Right ventricle myocardium superior (tissue), 1 donor: ENCODE measurements at regions not wholly inside any gene's neighbourhood (a gene's known extent, or its start where the extent isn't known, plus 50 kb on each side); places are given as distances from the start of the nearest gene placed in this dataset.

Experiments used
- ATAC-seq: fragments of 200-7000 bp; cut with Tn5 transposase; one replicate; pipeline ENCODE4 v1.9.1; 2020; ENCODE audit warnings: mild to moderate bottlenecking; ENCODE audit not compliant: poor library complexity
- DNase-seq: peaks from one replicate; pipeline ENCODE4 v3.0.0-alpha.2; 2020
- intact Hi-C: fragments of 100-400 bp; cut with DNase I; formaldehyde crosslinking; loops from one replicate; pipeline ENCODE4 v1.11.2; 2022
- donor health status: DM: no; HTN: yes; CAD: no; lungs with severe emphysema.

GRCh38 chr6:23213651-23214050, 644.3 kb downstream of the HDGFL1 start:
- no peak for ATAC-seq

GRCh38 chr6:23218751-23219150, 649.4 kb downstream of the HDGFL1 start:
- DNase-seq (no peak), ATAC-seq (no peak)
- intact Hi-C loops = no loop called here

More at GRCh38 chr6:23213651-23214050, 644.3 kb downstream of the HDGFL1 start:
- intact Hi-C loops = no loop called here
- no peak for DNase-seq

DNA sequence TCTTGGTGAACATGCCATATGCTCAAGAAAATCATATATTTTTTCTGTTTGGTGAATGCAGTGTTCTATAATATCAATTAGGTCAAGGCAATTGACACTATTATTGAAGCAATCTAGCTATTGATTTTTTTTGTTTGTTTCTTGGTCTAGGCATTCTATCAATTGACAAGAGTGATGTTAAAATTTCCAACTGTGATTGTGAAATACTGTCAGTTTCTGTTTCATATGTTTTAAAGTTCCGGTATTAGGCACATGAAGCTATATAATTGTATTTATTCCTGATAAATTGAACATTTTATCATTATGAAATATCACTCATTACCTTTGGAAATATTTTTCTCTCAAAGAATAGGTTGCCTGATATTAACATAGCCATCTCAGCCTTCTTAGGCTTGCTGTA, 653.4 kb downstream of the HDGFL1 start:
- ATAC-seq (no peak), DNase-seq (no peak)
- intact Hi-C loops = no loop called here

DNA sequence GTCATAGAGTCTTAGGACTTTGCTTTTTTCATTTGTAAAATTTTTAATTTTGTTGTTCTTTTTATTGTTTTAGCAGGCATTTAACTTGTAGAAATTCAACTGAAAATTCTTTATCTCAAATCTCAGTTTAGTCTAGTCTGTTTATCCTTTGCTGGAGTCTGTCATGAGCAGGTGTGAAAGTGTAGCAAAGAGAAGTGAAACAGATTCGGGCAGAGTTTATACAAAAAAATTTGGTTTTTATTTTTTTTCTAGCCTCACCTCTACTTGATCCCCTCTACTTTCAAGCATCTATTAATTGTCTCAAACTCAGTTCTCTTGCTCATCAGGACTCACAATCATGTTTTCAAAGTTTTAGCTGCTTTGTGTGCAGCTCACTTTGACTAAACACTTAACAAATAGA, 655.2 kb downstream of the HDGFL1 start:
- ATAC-seq = no peak
- DNase-seq = no peak
- intact Hi-C loops = no loop called here

DNA sequence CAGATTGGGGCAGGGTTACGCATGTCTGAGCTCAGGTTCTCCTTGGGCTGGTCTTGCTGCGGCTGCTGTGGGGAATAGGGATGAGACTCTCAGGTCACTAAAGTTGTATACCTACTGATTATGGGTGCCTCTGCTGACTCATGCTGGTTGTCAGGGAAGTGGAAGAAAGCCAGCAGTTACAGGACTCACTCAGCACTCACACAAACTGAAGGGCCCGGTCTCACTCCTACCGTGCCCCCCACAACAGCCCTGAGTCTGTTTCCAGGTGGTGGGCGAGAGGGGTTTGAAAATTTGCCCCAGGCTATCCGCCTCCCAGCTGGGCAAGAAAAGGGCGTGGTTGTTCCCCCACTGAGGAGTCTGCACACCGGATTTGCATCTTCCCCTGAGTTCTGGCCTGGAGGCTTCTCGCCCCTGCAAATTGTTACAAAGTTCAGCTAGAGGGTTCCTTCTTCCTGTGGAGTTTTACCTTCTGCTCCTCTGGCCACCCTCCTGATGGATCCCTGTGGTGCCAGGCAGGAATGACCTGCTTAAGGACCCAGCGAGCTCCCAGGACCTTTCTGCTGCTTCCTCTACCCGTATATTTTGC, 659.2 kb downstream of the HDGFL1 start:
- DNase-seq (no peak), ATAC-seq (no peak)
- intact Hi-C loops = no loop called here

GRCh38 chr6:23243854-23244253, 674.5 kb downstream of the HDGFL1 start:
- DNase-seq (no peak), ATAC-seq (no peak)
- intact Hi-C loops = no loop called here

GRCh38 chr6:23244300-23244699, 674.9 kb downstream of the HDGFL1 start:
- intact Hi-C loops = no loop called here
- no peak for ATAC-seq
- no peak for DNase-seq

DNA sequence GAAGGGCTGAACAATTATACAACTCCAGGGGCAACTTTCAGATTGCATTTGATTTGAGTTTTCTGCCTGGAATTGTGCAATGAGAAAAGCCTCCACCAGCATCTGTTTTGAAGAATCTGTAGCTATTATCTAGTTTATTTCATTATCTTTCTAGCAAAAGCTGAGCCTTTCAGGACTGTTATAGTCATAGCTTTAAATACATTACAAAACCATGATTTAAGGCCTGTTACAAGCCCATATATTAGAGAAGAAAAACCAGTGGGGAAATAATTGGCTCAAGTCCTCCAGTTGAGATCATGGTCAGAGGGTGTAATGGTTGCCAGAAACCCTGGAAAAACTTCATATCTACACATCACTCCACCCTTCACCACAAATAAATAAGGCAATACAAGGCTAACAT, 676.2 kb downstream of the HDGFL1 start:
- ATAC-seq (no peak), DNase-seq (no peak)
- intact Hi-C loops = no loop called here

DNA sequence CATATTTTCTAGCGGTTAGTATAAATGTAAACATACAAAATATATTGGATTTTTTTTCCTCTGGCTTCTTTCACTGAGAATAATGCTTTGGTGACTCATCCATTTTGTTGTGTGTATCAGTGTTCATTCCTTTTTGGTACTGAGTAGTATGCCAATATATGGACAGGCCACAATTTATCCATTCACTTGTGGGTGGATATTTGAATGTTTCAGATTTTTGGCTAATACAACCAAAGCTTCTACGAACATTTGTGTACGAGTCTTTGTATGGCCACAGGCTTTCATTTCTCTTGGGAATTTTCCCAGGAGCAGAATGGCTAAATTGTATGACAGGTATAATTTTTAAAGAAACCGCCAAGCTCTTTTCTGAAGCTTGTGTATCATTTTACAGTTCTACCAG, 677.5 kb downstream of the HDGFL1 start:
- DNase-seq = no peak
- intact Hi-C loops = no loop called here
- ATAC-seq = no peak

DNA sequence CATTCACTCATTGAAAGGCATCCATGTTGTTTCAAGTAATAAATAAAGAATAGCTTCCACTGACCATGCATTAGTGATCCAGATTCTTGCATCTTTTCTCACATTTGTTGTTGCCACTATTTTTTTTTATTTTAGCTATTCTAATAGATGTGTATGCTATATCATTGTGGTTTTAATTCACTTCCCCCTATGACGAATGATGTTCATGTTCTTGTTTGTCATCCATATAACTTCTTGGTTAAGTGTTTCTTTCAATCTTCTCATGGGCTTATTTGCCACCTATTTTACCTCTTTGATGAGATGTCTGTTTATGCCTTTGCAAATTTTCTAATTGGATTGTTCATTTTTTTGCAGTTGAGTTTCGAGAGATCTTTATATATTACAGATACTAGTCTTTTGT, 681.2 kb downstream of the HDGFL1 start:
- intact Hi-C loops = no loop called here
- no peak for DNase-seq
- no peak for ATAC-seq

- intact Hi-C loops = no loop called here
- DNase-seq = no peak
- ATAC-seq = no peak
Observed at GRCh38 chr6:23262864-23263263, 693.5 kb downstream of the HDGFL1 start.

DNA sequence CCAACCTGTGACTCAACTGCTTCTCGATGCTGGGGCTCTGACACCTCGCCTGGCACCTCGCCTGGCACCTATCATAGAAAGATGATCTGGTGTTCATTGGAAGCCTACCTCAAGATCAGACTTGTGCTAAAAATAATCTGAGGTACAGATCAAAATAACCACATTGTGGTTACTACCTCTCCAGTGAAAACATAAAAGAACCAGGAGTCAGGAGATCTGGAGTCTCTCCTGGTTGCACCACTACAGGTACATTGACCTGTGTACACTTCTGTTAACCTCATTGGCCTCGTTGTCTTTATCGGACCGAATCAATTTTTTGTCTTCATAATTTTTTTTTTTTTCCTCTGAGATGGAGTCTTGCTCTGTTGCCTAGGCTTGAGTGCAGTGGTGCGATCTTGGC, 695.9 kb downstream of the HDGFL1 start:
- DNase-seq = no peak
- no peak for ATAC-seq
- intact Hi-C loops = no loop called here

DNA sequence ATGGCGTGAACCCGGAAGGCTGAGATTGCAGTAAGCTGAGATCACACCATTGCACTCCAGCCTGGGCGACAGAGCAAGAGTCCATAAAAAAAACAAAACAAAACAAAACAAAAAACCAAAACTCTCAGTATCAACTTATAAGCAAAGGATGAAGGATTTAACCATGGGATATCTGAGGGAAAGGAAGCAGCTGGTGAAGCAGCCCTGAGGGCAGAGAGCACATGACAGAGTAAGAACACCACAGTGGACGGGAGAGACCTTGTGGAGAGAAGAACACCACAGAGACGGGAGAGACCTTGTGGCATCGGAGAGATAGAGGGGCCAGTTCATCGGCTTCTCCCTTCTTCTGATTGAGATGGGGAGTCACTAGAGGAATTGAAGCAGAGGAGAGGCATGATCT, 697.2 kb downstream of the HDGFL1 start:
- intact Hi-C loops = no loop called here
- ATAC-seq (no peak), DNase-seq (no peak)

- no peak for ATAC-seq
- no peak for DNase-seq
- intact Hi-C loops = no loop called here
Observed at GRCh38 chr6:23267651-23268050, 698.3 kb downstream of the HDGFL1 start.

GRCh38 chr6:23268348-23268747, 699.0 kb downstream of the HDGFL1 start:
- intact Hi-C loops = no loop called here
- ATAC-seq (no peak), DNase-seq (no peak)

DNA sequence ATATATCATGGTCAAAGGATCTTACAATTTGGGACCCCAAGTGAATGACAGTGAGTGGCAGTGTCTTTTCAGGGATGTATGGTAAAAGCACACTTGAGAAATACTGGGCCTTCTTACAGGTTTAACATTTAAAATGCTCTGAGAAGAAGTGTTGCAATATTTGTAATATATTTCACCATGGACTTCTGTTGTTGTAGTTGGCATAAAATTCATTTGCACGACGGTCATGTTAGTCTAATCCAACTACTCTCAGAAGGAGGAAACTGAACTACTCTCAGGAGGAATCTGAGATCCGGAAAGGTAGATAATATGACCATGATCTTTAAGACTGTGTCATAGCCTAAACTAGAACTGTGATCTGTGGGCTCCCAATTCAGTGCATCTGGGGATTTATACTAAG, 700.1 kb downstream of the HDGFL1 start:
- ATAC-seq = no peak
- intact Hi-C loops = no loop called here
- DNase-seq = no peak

- intact Hi-C loops = no loop called here
- ATAC-seq (no peak), DNase-seq (no peak)
Observed at GRCh38 chr6:23272536-23272935, 703.2 kb downstream of the HDGFL1 start.

- intact Hi-C loops = no loop called here
- no peak for DNase-seq
- ATAC-seq = no peak
Observed at GRCh38 chr6:23277521-23278179, 708.3 kb downstream of the HDGFL1 start.

DNA sequence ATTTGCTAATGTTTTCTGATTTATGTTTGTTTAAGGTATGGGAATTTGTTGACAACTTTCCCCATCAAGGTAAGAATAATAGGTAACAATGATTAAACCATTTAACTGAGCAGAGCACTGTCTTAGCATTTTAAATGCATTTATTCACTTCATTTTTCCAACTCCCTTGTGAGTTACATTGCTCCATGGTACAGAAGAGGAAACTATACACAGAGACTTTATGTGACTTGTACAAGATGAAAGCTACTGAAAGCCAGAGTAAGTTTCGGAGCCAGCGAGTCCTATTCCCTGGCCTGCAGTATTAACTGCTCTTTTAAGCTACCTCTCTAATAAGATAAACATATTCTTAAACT, 708.8 kb downstream of the HDGFL1 start:
- no peak for ATAC-seq

DNA sequence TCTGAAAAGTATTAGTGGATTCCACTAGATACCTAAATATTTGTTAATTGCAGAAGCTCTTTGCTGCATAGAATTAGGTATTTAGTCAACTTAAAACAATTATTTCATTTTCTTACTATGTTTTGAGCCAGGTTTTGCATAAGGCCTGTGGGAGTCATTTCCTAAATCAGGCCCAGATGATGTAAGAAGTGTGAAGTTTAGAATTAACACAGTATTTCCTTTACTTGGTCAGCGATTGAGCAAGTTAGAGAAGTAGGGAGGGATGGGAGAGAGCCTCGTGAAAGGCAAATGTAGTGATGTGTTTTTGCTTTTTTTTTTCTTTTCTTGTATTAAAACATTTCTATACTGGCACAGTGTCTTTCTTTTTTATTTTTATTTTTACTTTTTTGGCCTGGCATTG, 711.1 kb downstream of the HDGFL1 start:
- intact Hi-C loops = no loop called here
- ATAC-seq = no peak
- DNase-seq = no peak

More for the DNA sequence above, 708.8 kb downstream of the HDGFL1 start:
- intact Hi-C loops = no loop called here
- no peak for DNase-seq
